Left renal pelvis (tissue), 4 donors: ENCODE measurements at regions not wholly inside any gene's neighbourhood (a gene's known extent, or its start where the extent isn't known, plus 50 kb on each side); places are given as distances from the start of the nearest gene placed in this dataset.
"Not testable (repeated sequence)": the region's sequence is repeated elsewhere in the genome, so short reads cannot be mapped to it uniquely, and the experiment has no call there.

Experiments
- DNase-seq, 4 donors: peaks; one replicate each; pipeline ENCODE4 v3.0.0-alpha.2; 2013; ENCODE audit warnings: low read depth in 4 of 4, low spot score in 3 of 4

- DNase-seq: no peak
Observed at GRCh38 chr6:170088582-170088955, 202.3 kb downstream of the DLL1 start.

GRCh38 chr6:170087941-170088581 is 202.8 kb downstream of the DLL1 start:
- no peak for DNase-seq

- DNase-seq: not testable (repeated sequence)
Observed at GRCh38 chr6:170087421-170087780, 203.5 kb downstream of the DLL1 start.

- DNase-seq: no peak
Observed at GRCh38 chr6:170086639-170087420, 204.0 kb downstream of the DLL1 start.

GRCh38 chr6:170085475-170086401 is 205.1 kb downstream of the DLL1 start:
- no peak for DNase-seq

GRCh38 chr6:170084166-170084730 is 206.6 kb downstream of the DLL1 start:
- no peak for DNase-seq

GRCh38 chr6:170083236-170084051 is 207.4 kb downstream of the DLL1 start:
- no peak for DNase-seq

- DNase-seq: no peak
Observed at GRCh38 chr6:170082531-170083187, 208.2 kb downstream of the DLL1 start.

- no peak for DNase-seq
Observed at GRCh38 chr6:170082067-170082466, 208.8 kb downstream of the DLL1 start.

GRCh38 chr6:170081556-170081955 is 209.3 kb downstream of the DLL1 start:
- DNase-seq: no peak

- DNase-seq: no peak
Observed at GRCh38 chr6:170080828-170081371, 210.0 kb downstream of the DLL1 start.

- DNase-seq: no peak
Observed at GRCh38 chr6:170080169-170080827, 210.6 kb downstream of the DLL1 start.

GRCh38 chr6:170076466-170077165 is 214.3 kb downstream of the DLL1 start:
- no peak for DNase-seq

- DNase-seq: no peak
Observed at GRCh38 chr6:170075659-170076223, 215.1 kb downstream of the DLL1 start.

- DNase-seq: no peak
Observed at GRCh38 chr6:170074907-170075306, 216.0 kb downstream of the DLL1 start.

GRCh38 chr6:170074435-170074834 is 216.4 kb downstream of the DLL1 start:
- DNase-seq: no peak

- DNase-seq: no peak
Observed at GRCh38 chr6:170073846-170074245, 217.0 kb downstream of the DLL1 start.

GRCh38 chr6:170072246-170072645 is 218.6 kb downstream of the DLL1 start:
- no peak for DNase-seq
